ENCODE measurements at regions not wholly inside any gene's neighbourhood (a gene's known extent, or its start where the extent isn't known, plus 50 kb on each side); places are given as distances from the start of the nearest gene placed in this dataset. TPM values are rescaled to one million over a fixed set of nuclear protein-coding genes. Genes with fewer than 3 reads are reported as not detected.

- no peak overlapping the region for H3K4me3 ChIP-seq (replicated peaks in 1 of 3)
- TF ChIP-seq, protein P1, sequence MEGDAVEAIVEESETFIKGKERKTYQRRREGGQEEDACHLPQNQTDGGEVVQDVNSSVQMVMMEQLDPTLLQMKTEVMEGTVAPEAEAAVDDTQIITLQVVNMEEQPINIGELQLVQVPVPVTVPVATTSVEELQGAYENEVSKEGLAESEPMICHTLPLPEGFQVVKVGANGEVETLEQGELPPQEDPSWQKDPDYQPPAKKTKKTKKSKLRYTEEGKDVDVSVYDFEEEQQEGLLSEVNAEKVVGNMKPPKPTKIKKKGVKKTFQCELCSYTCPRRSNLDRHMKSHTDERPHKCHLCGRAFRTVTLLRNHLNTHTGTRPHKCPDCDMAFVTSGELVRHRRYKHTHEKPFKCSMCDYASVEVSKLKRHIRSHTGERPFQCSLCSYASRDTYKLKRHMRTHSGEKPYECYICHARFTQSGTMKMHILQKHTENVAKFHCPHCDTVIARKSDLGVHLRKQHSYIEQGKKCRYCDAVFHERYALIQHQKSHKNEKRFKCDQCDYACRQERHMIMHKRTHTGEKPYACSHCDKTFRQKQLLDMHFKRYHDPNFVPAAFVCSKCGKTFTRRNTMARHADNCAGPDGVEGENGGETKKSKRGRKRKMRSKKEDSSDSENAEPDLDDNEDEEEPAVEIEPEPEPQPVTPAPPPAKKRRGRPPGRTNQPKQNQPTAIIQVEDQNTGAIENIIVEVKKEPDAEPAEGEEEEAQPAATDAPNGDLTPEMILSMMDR (IDR thresholded peaks at IDR 0.05) = no peak
- no peak for TF ChIP-seq POLR2A (IDR thresholded peaks at IDR 0.05)
- intact Hi-C loops (cut with DNase I) = no loop called here
- H3K27me3 ChIP-seq = no peaks in the 10 kb centered on the region
- DNase-seq = peak; percentile 19 to 27
- WGBS, 2 donors = 0 to 36% methylated on average over 1 of the region's 1 CpG
- H3K27ac ChIP-seq = peak overlapping the region; percentile 62 to 85 (median 71)
- peaks cover 16 to 30% of the 10 kb centered on the region in 2 donors for H3K4me1 ChIP-seq
- no peaks in the 10 kb centered on the region for H3K36me3 ChIP-seq
- H3K9me3 ChIP-seq = no peaks in the 10 kb centered on the region
Observed at GRCh38 chr11:8839306-8839956, 71.6 kb upstream of the AKIP1 start.

DNA sequence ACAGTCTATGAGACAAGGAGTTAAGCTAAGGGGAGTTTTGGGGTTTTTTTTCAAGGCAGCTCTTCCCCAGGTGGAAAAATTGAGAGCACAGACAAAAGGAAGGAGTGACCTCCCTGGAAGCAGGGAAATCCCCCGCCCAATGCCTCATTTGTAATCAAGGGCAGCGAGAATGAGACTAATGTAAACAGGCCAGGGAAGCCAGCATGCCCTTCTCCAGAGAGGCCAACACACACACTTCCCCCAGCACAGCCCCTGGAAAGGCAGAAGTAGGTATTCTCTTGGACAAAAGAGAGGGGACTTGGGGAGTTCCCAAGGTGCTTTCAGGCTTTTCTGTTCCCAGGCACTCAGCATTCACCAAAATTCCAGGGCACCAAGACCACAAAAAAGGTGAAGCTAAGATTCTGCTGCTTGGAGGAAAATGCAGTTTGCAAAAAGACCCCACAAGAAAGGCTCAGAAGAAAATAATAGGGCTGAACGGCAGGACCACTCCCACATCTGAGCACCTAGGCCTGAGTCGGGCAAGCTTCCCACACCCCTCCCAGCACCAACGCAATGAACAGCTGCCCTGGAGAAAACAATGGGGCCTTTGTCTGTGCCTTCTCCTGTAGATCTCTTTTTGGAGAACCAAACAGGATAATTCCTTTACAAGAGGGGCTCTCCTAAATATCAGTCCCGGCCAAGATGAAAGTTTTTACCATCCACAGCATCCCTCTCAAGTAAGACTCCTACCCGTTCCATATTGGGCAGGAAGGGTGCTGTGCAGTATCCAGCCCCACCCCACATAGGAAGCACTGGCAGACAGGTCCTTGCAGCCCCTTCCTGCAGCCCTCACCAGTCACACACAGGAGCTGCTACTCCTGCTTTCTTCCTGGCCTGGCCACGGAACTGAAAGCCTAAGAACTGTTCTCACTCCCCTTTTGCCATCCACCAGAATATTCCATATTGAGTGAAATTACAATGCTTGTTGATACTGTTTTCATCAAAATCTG lies 70.7 kb upstream of the AKIP1 start:
- peak in 1 of 2 donors; percentile 5 for TF ChIP-seq POLR2A (IDR thresholded peaks at IDR 0.05)
- TF ChIP-seq, protein P1 (IDR thresholded peaks at IDR 0.05) = no peak
- Histone ChIP-seq H3K4me1 (peaks cover 16 to 30% of the 10 kb centered on the region in 2 donors), H3K27me3 (no peaks in the 10 kb centered on the region), H3K4me3 (replicated peaks in 1 of 3) (no peak overlapping the region), H3K27ac (peak overlapping the region; percentile 62 to 85 (median 71)), H3K36me3 (no peaks in the 10 kb centered on the region), H3K9me3 (no peaks in the 10 kb centered on the region)
- DNase-seq = peak; percentile 70
- WGBS, 2 donors = 28 to 45% methylated on average over 8 of the region's 8 CpGs
- intact Hi-C loops (cut with DNase I) = no loop called here

DNA sequence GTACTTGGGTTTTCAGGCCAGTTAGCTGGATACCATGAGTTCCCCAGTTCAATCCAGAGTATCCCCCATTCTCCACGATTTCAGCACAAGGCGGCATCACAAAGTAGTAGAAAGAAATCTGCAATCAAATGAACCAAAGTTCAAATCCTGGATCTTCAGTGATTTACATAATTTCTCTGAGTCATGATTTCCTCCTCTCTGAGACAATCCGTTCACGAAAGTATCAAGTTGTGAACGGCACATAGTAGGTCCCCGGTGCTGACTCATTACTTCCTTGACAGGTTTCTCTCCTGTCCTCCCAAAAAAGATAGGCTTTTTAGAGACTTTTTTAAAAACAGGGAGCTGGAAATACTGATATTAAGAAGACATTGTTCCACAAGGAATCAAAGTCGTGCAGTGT lies 69.1 kb upstream of the AKIP1 start:
- no peaks in the 10 kb centered on the region for H3K27me3 ChIP-seq
- TF ChIP-seq POLR2A (IDR thresholded peaks at IDR 0.05) = no peak
- TF ChIP-seq, protein P1 (IDR thresholded peaks at IDR 0.05) = no peak
- peaks cover 16 to 30% of the 10 kb centered on the region in 2 donors for H3K4me1 ChIP-seq
- intact Hi-C loops (cut with DNase I) = no loop called here
- H3K36me3 ChIP-seq = no peaks in the 10 kb centered on the region
- H3K27ac ChIP-seq = no peak overlapping the region
- H3K9me3 ChIP-seq = no peaks in the 10 kb centered on the region
- DNase-seq = no peak
- 79 to 81% methylated on average over 7 of the region's 7 CpGs for WGBS, 2 donors
- no peak overlapping the region for H3K4me3 ChIP-seq (replicated peaks in 1 of 3)

DNA sequence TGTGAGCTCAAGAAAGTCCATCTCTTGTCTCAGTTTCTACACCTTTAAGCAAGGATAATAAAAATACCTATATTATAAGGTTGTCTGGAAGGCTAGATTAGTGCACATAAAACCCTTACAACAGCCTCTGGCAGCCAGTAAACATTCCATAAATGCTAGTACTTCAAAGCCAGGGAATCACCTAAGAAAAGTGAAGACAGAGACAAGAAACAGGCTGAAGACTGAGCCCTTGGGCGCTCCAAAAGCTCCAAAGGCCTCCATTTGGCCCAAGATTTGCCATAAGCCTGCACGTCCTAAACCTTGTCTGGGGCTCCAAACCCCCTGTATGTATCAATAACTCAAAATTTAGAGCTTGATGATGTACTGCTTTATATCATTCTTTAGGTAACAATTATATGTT lies 52.2 kb upstream of the AKIP1 start:
- no peaks in the 10 kb centered on the region for H3K27me3 ChIP-seq
- 92 to 95% methylated on average over 2 of the region's 2 CpGs for WGBS, 2 donors
- no peak overlapping the region for H3K4me3 ChIP-seq (replicated peaks in 1 of 3)
- intact Hi-C loops (cut with DNase I) = no loop called here
- no peak for TF ChIP-seq POLR2A (IDR thresholded peaks at IDR 0.05)
- TF ChIP-seq, protein P1 (IDR thresholded peaks at IDR 0.05) = no peak
- no peak overlapping the region for H3K27ac ChIP-seq
- H3K4me1 ChIP-seq = peaks cover 12 to 16% of the 10 kb centered on the region in 2 donors
- H3K36me3 ChIP-seq = no peaks in the 10 kb centered on the region
- H3K9me3 ChIP-seq = no peaks in the 10 kb centered on the region
- no peak for DNase-seq

Small RNA genes lying in the stretch of these regions (small RNA-seq; reads per million reads assigned to genes)
- not detected for gene RNA5SP330
